B cell (primary cell): ENCODE measurements at regions not wholly inside any gene's neighbourhood (a gene's known extent, or its start where the extent isn't known, plus 50 kb on each side); places are given as distances from the start of the nearest gene placed in this dataset.

ENCODE experiments used
- CTCF ChIP-seq: fragments of 200-600 bp; IDR thresholded peaks from one replicate; pipeline ENCODE4 v1.8.0; 2022; ENCODE audit warnings: antibody characterized with exemption, mild to moderate bottlenecking
- EZH2 ChIP-seq: IDR thresholded peaks from 2 replicates; pipeline ENCODE4 v1.6.1; 2012; ENCODE audit warnings: borderline replicate concordance, low read depth, mild to moderate bottlenecking, moderate library complexity, low read length; ENCODE audit not compliant: insufficient read depth, poor library complexity, severe bottlenecking

- TF ChIP-seq CTCF (no peak), EZH2 (no peak)
Measured at GRCh38 chr3:30193625-30194044, 412.8 kb upstream of the TGFBR2 start.
